Mesendoderm (in vitro differentiated cells): ENCODE measurements at regions not wholly inside any gene's neighbourhood (a gene's known extent, or its start where the extent isn't known, plus 50 kb on each side); places are given as distances from the start of the nearest gene placed in this dataset.

Experiments used
- DNase-seq: peaks from one replicate; pipeline ENCODE4 v3.0.0; 2013
- H2AK5ac ChIP-seq: 2 replicates; pipeline ENCODE4 v1.6.1; 2013; ENCODE audit warnings: low read length, inconsistent platforms
- H2BK120ac ChIP-seq: 2 replicates; pipeline ENCODE4 v1.6.1; 2013; ENCODE audit warnings: low read depth, mild to moderate bottlenecking, low read length, moderate library complexity, mixed read lengths
- H2BK15ac ChIP-seq: replicated peaks from 2 replicates; pipeline ENCODE4 v1.6.1; 2013; ENCODE audit warnings: low read depth, mild to moderate bottlenecking, moderate library complexity
- H2BK5ac ChIP-seq: 2 replicates; pipeline ENCODE4 v1.6.1; 2013; ENCODE audit warnings: low read length, inconsistent platforms
- H3K18ac ChIP-seq: 2 replicates; pipeline ENCODE4 v1.6.1; 2013; ENCODE audit warnings: mild to moderate bottlenecking, low read length, mixed read lengths
- H3K23ac ChIP-seq: one replicate; pipeline ENCODE4 v1.6.1; 2013; ENCODE audit warnings: low read length
- H3K27ac ChIP-seq: 2 replicates; pipeline ENCODE4 v1.5.1; 2013; ENCODE audit warnings: low read depth, mild to moderate bottlenecking, inconsistent platforms, low read length, moderate library complexity
- H3K27me3 ChIP-seq: 2 replicates; pipeline ENCODE4 v1.6.1; 2013; ENCODE audit warnings: low read length, control low read depth, mild to moderate bottlenecking, inconsistent platforms; ENCODE audit not compliant: insufficient read depth, poor library complexity
- H3K36me3 ChIP-seq: 2 replicates; pipeline ENCODE4 v1.6.1; 2013; ENCODE audit warnings: low read length, inconsistent platforms; ENCODE audit not compliant: control insufficient read depth, insufficient read depth
- H3K4ac ChIP-seq: one replicate; pipeline ENCODE4 v1.6.1; 2013; ENCODE audit warnings: low read depth, mild to moderate bottlenecking, low read length, moderate library complexity
- H3K4me1 ChIP-seq: 2 replicates; pipeline ENCODE4 v1.6.1; 2013; ENCODE audit warnings: low read depth, low read length, inconsistent platforms; ENCODE audit not compliant: control insufficient read depth
- H3K4me2 ChIP-seq: 2 replicates; pipeline ENCODE4 v1.6.1; 2013; ENCODE audit warnings: low read length
- H3K4me3 ChIP-seq: 2 replicates; pipeline ENCODE4 v1.5.1; 2013; ENCODE audit warnings: mild to moderate bottlenecking, low read length
- H3K56ac ChIP-seq: one replicate; pipeline ENCODE4 v1.6.1; 2013; ENCODE audit warnings: low read length
- H3K79me1 ChIP-seq: 2 replicates; pipeline ENCODE4 v1.6.1; 2013; ENCODE audit warnings: low read length, inconsistent platforms
- H3K79me2 ChIP-seq: 2 replicates; pipeline ENCODE4 v1.6.1; 2013; ENCODE audit warnings: mild to moderate bottlenecking, low read length; ENCODE audit not compliant: control insufficient read depth, insufficient read depth
- H3K9ac ChIP-seq: 2 replicates; pipeline ENCODE4 v1.6.1; 2013; ENCODE audit warnings: low read length, inconsistent platforms
- H4K5ac ChIP-seq: one replicate; pipeline ENCODE4 v1.6.1; 2013; ENCODE audit warnings: low read length
- H4K8ac ChIP-seq: one replicate; pipeline ENCODE4 v1.6.1; 2013; ENCODE audit warnings: low read depth, mild to moderate bottlenecking, control low read depth, low read length, moderate library complexity
- WGBS: extraction: QIAGEN DNeasy Blood & Tissue Kit; methylation state at CpG from one replicate; pipeline ENCODE4 v1.1.7; 2013; ENCODE audit warnings: low lambda C conversion rate, missing lambda C conversion rate; ENCODE audit not compliant: insufficient coverage; ENCODE audit errors: extremely low coverage; 5-methylcytosine and 5-hydroxymethylcytosine counted together

DNA sequence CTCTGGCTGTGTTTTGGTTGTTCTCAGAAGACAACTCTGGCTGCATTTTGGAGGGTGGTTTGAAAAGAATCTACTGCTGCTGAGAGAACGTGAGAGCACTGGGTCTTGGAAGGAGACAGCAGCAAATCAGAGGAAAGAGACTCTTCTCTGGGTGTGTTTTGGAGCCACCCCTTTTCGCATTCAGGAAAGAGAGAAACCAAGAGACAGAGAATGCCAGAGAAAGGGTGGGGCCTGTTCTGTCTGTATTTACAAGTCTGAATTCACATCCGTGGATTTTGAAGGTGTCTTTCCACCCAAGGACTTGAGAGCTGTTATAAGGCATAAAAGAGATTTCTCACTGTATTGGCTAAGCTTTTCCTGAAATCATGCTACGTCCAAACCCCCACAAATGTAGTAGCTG lies 187.2 kb downstream of the C1orf94 start:
- no peaks in the 10 kb centered on the region for H3K79me1 ChIP-seq
- no peak overlapping the region for H3K27ac ChIP-seq
- H3K9ac ChIP-seq, result no peak overlapping the region
- H3K27me3 ChIP-seq, result no peaks in the 10 kb centered on the region
- no peak overlapping the region for H3K4ac ChIP-seq
- no peak overlapping the region for H3K4me3 ChIP-seq
- H3K56ac ChIP-seq, result no peak overlapping the region
- no peak overlapping the region for H2BK5ac ChIP-seq
- H3K4me1 ChIP-seq, result no peaks in the 10 kb centered on the region
- H3K18ac ChIP-seq, result no peak overlapping the region
- H3K23ac ChIP-seq, result no peak overlapping the region
- no peak overlapping the region for H2BK120ac ChIP-seq
- no peak overlapping the region for H2BK15ac ChIP-seq
- no peaks in the 10 kb centered on the region for H3K36me3 ChIP-seq
- no peak for DNase-seq
- no peak overlapping the region for H4K5ac ChIP-seq
- no CpG with 5 or more reads among the region's 4 CpGs for WGBS
- no peak overlapping the region for H2AK5ac ChIP-seq
- no peaks in the 10 kb centered on the region for H3K79me2 ChIP-seq
- no peak overlapping the region for H3K4me2 ChIP-seq
- H4K8ac ChIP-seq, result no peak overlapping the region

DNA sequence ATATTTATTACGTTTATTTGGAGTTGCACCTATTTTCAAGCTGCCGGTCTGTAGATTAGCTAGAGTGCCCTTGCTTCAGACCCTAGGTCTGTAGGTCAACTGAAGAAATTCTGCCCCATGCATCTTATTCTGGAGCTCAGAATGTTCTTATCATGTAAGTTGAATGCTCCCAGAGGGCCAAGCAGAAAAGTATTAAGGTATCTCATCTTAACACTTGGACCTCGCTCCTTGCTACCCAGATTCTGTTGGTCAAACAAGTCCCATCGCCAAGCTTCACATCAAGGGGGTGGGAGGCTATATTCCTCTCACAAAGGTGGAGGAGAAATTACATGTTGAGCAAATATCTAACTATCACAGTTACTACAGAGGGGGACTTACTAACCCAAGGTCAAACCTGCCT lies 187.7 kb downstream of the C1orf94 start:
- no CpG with 5 or more reads among the region's 4 CpGs for WGBS
- Histone ChIP-seq H3K4me2 (no peak overlapping the region), H3K27ac (no peak overlapping the region), H2AK5ac (no peak overlapping the region), H3K36me3 (no peaks in the 10 kb centered on the region), H3K27me3 (no peaks in the 10 kb centered on the region), H4K8ac (no peak overlapping the region), H4K5ac (no peak overlapping the region), H2BK120ac (no peak overlapping the region), H2BK5ac (no peak overlapping the region), H3K79me2 (no peaks in the 10 kb centered on the region), H3K4ac (no peak overlapping the region), H3K79me1 (no peaks in the 10 kb centered on the region), H3K18ac (no peak overlapping the region), H2BK15ac (no peak overlapping the region), H3K4me3 (no peak overlapping the region), H3K4me1 (no peaks in the 10 kb centered on the region), H3K23ac (no peak overlapping the region), H3K9ac (no peak overlapping the region), H3K56ac (no peak overlapping the region)
- no peak for DNase-seq

DNA sequence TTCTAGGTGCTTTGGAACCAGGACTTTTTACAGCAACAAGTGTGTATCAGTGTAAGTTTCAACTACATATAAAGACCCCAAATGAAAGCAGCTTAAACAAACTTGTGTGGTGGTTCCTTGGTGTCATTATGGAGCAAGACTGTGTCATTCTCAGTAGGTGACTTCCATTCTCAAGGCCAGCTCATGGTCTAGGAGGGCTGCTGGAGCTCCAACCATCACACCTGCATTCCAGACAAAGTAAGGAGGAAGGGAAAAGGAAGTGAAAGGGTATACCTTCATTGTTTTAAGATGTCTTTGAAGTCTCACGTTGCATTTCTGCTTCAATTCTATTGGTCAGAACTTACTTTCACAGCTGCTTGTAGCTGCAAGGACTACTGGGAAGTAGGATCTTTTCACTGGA lies 188.6 kb downstream of the C1orf94 start:
- Histone ChIP-seq H2AK5ac (no peak overlapping the region), H3K27me3 (no peaks in the 10 kb centered on the region), H3K4ac (no peak overlapping the region), H3K79me1 (no peaks in the 10 kb centered on the region), H3K4me2 (no peak overlapping the region), H3K79me2 (no peaks in the 10 kb centered on the region), H2BK5ac (no peak overlapping the region), H2BK15ac (no peak overlapping the region), H3K23ac (no peak overlapping the region), H3K36me3 (no peaks in the 10 kb centered on the region), H2BK120ac (no peak overlapping the region), H3K9ac (no peak overlapping the region), H3K27ac (no peak overlapping the region), H3K18ac (no peak overlapping the region), H4K8ac (no peak overlapping the region), H3K4me3 (no peak overlapping the region), H3K56ac (no peak overlapping the region), H3K4me1 (no peaks in the 10 kb centered on the region), H4K5ac (no peak overlapping the region)
- WGBS, result no CpG with 5 or more reads among the region's 1 CpG
- DNase-seq, result no peak

DNA sequence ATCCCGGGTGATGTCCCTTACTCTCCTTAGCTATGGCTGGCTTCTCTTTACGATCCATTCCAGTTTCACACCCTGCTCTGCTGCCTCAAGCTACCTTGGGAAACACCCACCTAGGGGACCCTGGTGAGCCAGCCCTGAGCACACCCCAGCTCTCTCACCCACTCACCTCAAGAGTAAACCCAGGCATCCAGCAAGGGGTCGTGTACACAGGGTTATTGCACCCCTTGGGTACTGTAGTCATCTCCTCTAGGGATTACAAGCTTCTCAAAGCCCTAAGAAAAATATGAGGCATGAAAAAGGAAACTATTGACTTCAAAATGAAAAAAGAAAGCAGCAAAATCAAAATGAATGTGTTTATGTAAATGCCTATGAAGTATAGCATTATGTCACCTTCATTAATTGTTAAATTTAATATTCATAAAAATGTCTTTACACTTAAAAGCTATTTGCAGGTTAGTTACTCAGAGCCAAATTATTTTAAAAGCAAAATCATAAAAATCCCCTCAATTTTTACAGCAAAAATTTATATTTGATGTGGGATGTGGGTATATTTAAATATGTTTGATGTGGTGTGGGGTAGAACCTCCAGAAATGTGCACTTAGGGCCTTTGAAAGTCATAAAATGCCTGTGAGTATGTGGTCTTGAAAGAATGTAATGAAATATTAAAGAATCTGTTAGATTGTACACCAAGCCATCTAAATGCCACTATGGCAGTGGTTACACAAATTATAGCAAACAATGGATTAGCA lies 190.3 kb downstream of the C1orf94 start:
- Histone ChIP-seq H3K23ac (no peak overlapping the region), H3K4me1 (no peaks in the 10 kb centered on the region), H3K4me3 (no peak overlapping the region), H3K4me2 (no peak overlapping the region), H3K79me1 (no peaks in the 10 kb centered on the region), H4K5ac (no peak overlapping the region), H3K9ac (no peak overlapping the region), H3K27ac (no peak overlapping the region), H4K8ac (no peak overlapping the region), H3K27me3 (no peaks in the 10 kb centered on the region), H3K18ac (no peak overlapping the region), H2BK120ac (no peak overlapping the region), H2AK5ac (no peak overlapping the region), H3K79me2 (no peaks in the 10 kb centered on the region), H3K4ac (no peak overlapping the region), H2BK15ac (no peak overlapping the region), H2BK5ac (no peak overlapping the region), H3K56ac (no peak overlapping the region), H3K36me3 (no peaks in the 10 kb centered on the region)
- whole genome bisulfite sequencing, result no CpG with 5 or more reads among the region's 3 CpGs
- DNase-seq, result no peak

DNA sequence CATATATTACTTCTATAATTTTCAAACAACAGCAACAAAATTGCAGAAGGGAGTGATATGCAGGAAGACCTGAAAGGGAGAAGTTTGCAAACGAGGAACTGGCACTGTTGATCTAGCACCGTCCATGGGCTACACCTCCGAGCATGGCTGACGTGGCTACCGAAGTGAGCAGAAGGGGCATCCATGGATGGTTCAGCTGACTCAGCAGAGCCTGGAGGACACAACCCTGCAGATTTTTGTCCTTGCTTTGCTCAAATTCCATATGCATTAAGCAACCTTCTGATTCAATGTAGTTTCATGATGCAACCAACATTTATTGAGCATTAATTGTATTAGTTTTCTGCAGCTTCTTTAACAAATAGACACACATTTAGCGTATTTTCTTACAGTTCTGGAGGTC lies 191.2 kb downstream of the C1orf94 start:
- no peak overlapping the region for H3K4ac ChIP-seq
- no peaks in the 10 kb centered on the region for H3K27me3 ChIP-seq
- no peak overlapping the region for H3K23ac ChIP-seq
- no peak overlapping the region for H3K9ac ChIP-seq
- no peak overlapping the region for H3K18ac ChIP-seq
- no peak overlapping the region for H3K4me3 ChIP-seq
- no peak overlapping the region for H2BK5ac ChIP-seq
- no peak overlapping the region for H2BK15ac ChIP-seq
- no peak for DNase-seq
- H4K8ac ChIP-seq, result no peak overlapping the region
- H2BK120ac ChIP-seq, result no peak overlapping the region
- H3K4me1 ChIP-seq, result no peaks in the 10 kb centered on the region
- no peak overlapping the region for H3K4me2 ChIP-seq
- H3K36me3 ChIP-seq, result no peaks in the 10 kb centered on the region
- H2AK5ac ChIP-seq, result no peak overlapping the region
- no peak overlapping the region for H3K27ac ChIP-seq
- no peaks in the 10 kb centered on the region for H3K79me1 ChIP-seq
- H3K56ac ChIP-seq, result no peak overlapping the region
- WGBS, result no CpG with 5 or more reads among the region's 6 CpGs
- H4K5ac ChIP-seq, result no peak overlapping the region
- no peaks in the 10 kb centered on the region for H3K79me2 ChIP-seq
